ENCODE measurements at regions not wholly inside any gene's neighbourhood (a gene's known extent, or its start where the extent isn't known, plus 50 kb on each side); places are given as distances from the start of the nearest gene placed in this dataset.

GRCh38 chr19:31168106-31168625 is 181.1 kb downstream of the TSHZ3 start:
- TF ChIP-seq FOXM1 (IDR thresholded peaks at IDR 0.05; ENCODE audit: borderline replicate concordance) (no peak), ARNT (IDR thresholded peaks at IDR 0.05) (no peak), FOXK2 (IDR thresholded peaks at IDR 0.05) (no peak), PKNOX1 (IDR thresholded peaks at IDR 0.05) (no peak), ELF4 (IDR thresholded peaks at IDR 0.05) (no peak), TARDBP (IDR thresholded peaks at IDR 0.05) (no peak), NFRKB (IDR thresholded peaks at IDR 0.05) (no peak), LEF1 (IDR thresholded peaks at IDR 0.05; ENCODE audit: borderline replicate concordance) (no peak), BHLHE40 (IDR thresholded peaks at IDR 0.05; ENCODE audit: borderline replicate concordance) (no peak), CTBP1 (IDR thresholded peaks at IDR 0.05; ENCODE audit: borderline replicate concordance) (no peak), SUZ12 (IDR thresholded peaks at IDR 0.05) (no peak), SP1 (IDR thresholded peaks at IDR 0.05) (no peak)

All from HEK293T (cell line).